GM12875 (cell line): ENCODE measurements at regions not wholly inside any gene's neighbourhood (a gene's known extent, or its start where the extent isn't known, plus 50 kb on each side); places are given as distances from the start of the nearest gene placed in this dataset.
"Not testable (repeated sequence)": the region's sequence is repeated elsewhere in the genome, so short reads cannot be mapped to it uniquely, and the experiment has no call there.

Source experiments
- H3K4me3 ChIP-seq: one replicate; pipeline ENCODE4 v1.5.1; 2011; ENCODE audit warnings: low read depth, low read length, control low read depth
- CTCF ChIP-seq: IDR thresholded peaks from 2 replicates; pipeline ENCODE4 v1.5.1; 2011; ENCODE audit warnings: low read depth, mild to moderate bottlenecking, control low read depth, inconsistent platforms, low read length, moderate library complexity, borderline replicate concordance; ENCODE audit not compliant: insufficient read depth

- no peak overlapping the region for H3K4me3 ChIP-seq
- no peak for TF ChIP-seq CTCF
Observed at GRCh38 chr6:159527351-159527750, 165.7 kb downstream of the SOD2 start.

DNA sequence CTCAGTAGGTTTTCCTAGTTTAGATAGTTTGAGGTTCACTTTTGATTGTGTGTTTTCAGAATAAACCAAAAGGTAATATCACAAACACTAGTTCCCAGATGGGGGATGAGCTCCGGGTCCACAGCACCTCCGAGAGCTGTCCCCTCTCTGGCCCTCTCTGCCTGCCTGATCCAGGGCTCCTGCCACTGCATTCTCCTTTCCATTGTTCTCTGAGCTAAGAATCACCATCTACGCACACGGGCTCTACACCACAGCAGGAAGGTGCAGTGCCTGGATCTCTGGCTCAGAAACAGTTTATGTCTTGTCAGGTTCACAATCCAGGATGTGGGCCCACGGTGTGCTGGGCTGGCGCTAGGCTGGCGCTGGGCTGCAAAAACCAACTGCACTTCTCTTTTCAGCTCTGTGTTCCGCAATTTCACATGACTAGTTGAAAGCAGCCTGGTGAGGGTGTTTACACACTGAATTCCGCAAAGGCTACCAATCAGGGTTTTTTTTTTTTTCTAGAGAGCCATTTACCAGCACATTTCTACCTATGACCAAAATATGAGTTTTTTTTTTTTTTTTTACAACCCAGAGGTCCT, 167.5 kb downstream of the SOD2 start:
- no peak for TF ChIP-seq CTCF
- H3K4me3 ChIP-seq = no peak overlapping the region

DNA sequence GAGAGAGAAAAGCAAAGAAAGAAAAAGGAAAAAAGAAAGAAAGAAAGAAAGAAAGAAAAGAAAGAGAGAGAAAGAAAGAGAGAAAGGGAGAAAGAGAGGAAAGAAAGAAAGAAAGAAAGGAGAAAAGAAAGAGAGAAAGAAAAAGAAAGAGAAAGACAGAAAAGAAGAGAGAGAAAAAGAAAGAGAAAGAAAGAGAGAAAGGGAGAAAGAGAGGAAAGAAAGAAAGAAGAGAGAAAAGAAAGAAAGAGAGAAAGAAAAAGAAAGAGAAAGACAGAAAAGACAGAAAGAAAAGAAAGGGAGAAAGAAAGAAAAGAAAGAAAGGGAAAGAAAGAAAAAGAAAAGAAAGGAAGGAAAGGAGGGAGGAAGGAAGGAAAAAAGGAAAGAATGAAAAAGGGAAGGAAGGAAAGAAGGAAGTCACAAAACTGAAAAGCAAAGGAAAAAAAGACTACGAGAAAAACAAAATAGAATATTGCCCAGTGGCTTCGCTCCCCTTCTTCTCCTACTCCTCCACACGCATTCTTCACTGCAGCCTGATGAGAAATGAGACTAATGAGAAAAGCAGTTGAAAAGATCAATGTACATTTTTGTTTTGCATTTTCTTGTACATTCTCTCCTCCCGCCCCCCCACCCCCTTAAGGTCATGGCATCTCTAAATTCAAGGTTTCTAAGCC, 170.0 kb downstream of the SOD2 start:
- no peak overlapping the region for H3K4me3 ChIP-seq
- TF ChIP-seq CTCF = no peak

DNA sequence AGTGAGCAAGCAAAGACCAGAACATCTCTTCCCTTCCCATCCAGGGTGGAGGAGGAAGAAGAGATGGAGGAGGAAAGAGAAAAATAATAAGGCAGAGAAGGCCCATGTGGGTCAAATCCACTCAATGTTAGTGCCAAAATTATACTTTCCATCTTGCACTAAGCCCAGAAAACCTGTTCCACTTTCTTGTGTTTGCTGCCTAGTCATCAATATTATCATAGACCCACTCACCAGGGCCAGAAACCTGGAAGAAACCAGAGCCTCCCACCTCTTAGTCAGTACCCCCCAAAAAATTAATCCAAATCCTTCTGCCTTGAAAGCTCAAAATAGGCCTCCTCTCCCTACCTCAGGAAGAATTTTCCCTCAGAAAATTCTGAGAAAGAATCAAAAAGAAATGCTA, 171.1 kb downstream of the SOD2 start:
- no peak overlapping the region for H3K4me3 ChIP-seq
- TF ChIP-seq CTCF = no peak

GRCh38 chr6:159520002-159520401, 173.0 kb downstream of the SOD2 start:
- no peak overlapping the region for H3K4me3 ChIP-seq
- TF ChIP-seq CTCF = no peak

DNA sequence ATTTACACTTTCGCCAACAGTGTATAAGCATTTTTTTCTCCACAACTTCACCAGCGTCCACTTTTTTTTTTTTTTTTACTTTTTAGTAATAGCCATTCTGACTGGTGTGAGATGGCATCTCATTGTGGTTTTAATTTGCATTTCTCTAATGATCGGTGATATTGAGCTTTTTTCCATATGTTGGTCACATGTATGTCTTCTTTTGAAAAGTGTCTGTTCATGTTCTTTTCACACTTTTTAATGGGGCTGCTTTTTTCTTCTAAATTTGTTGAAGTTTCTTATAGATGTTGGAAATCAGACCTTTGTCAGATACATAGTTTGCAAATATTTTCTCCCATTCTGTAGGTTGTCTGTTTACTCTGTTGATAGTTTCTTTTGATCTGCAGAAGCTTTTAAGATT, 177.2 kb downstream of the SOD2 start:
- not testable (repeated sequence) for H3K4me3 ChIP-seq

GRCh38 chr6:159513914-159514313, 179.1 kb downstream of the SOD2 start:
- H3K4me3 ChIP-seq = no peak overlapping the region

More at GRCh38 chr6:159513914-159514313, 179.1 kb downstream of the SOD2 start:
- no peak for TF ChIP-seq CTCF
